HL-60 (cell line): ENCODE measurements at regions not wholly inside any gene's neighbourhood (a gene's known extent, or its start where the extent isn't known, plus 50 kb on each side); places are given as distances from the start of the nearest gene placed in this dataset.

Source experiments
- POLR2AphosphoS5 ChIP-seq: IDR thresholded peaks from 2 replicates; pipeline ENCODE4 v1.6.1; 2012; ENCODE audit warnings: low read depth
- SPI1 ChIP-seq: IDR thresholded peaks from 2 replicates; pipeline ENCODE4 v1.6.1; 2012; ENCODE audit warnings: low read depth, mild to moderate bottlenecking, borderline replicate concordance

GRCh38 chr1:30084909-30085571 is 638.3 kb downstream of the MATN1 start:
- TF ChIP-seq POLR2AphosphoS5 (no peak), SPI1 (no peak)
